Ishikawa (cell line): ENCODE measurements at regions not wholly inside any gene's neighbourhood (a gene's known extent, or its start where the extent isn't known, plus 50 kb on each side); places are given as distances from the start of the nearest gene placed in this dataset.

Experiments
- CREB1 ChIP-seq: IDR thresholded peaks from 2 replicates; pipeline ENCODE4 v1.6.1; 2012; ENCODE audit warnings: low read depth
- EGR1 ChIP-seq: IDR thresholded peaks from 2 replicates; pipeline ENCODE4 v1.6.1; 2012
- EP300 ChIP-seq: IDR thresholded peaks from 2 replicates; pipeline ENCODE4 v1.6.1; 2012; ENCODE audit warnings: borderline replicate concordance
- FOXM1 ChIP-seq: IDR thresholded peaks from 2 replicates; pipeline ENCODE4 v1.6.1; 2012; ENCODE audit warnings: low read depth, borderline replicate concordance
- NFIC ChIP-seq: IDR thresholded peaks from 2 replicates; pipeline ENCODE4 v1.6.1; 2012
- RAD21 ChIP-seq: IDR thresholded peaks from 2 replicates; pipeline ENCODE4 v1.6.1; 2012; ENCODE audit warnings: low read depth
- TAF1 ChIP-seq: IDR thresholded peaks from 2 replicates; pipeline ENCODE4 v1.6.1; 2012; ENCODE audit warnings: low read depth, mild to moderate bottlenecking
- TCF12 ChIP-seq: IDR thresholded peaks from 2 replicates; pipeline ENCODE4 v1.6.1; 2012; ENCODE audit warnings: low read depth
- YY1 ChIP-seq: IDR thresholded peaks from 2 replicates; pipeline ENCODE4 v1.6.1; 2012; ENCODE audit warnings: low read depth
- TF ChIP-seq, protein P1 (sequence below): IDR thresholded peaks from 2 replicates; pipeline ENCODE4 v1.6.1; 2012; ENCODE audit warnings: low read depth, mild to moderate bottlenecking
- TF ChIP-seq, protein P2 (sequence below): IDR thresholded peaks from 2 replicates; pipeline ENCODE4 v1.6.1; 2012

DNA sequence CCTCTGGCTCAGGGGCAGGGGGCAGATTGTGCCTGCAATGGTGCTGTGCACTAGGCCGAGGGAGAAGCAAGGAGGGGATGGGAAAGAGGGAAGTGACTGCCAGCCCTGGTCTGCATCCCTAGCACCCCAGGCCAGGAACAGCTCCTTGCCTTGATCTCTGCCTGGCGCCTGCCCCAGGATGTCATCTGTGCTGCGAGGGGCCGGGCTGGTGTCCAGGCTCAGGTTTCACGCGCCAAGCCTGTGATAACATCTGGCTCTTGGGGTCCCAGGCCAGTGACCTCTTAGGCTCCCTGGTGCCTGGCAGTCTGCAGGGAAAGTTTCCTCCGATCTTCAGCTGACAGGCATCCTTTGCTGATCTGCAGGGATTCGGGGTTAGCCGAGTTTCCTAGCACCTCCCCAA lies 193.5 kb upstream of the GPR26 start:
- no peak for TF ChIP-seq CREB1
- TF ChIP-seq RAD21: no peak
- TF ChIP-seq, protein P1, sequence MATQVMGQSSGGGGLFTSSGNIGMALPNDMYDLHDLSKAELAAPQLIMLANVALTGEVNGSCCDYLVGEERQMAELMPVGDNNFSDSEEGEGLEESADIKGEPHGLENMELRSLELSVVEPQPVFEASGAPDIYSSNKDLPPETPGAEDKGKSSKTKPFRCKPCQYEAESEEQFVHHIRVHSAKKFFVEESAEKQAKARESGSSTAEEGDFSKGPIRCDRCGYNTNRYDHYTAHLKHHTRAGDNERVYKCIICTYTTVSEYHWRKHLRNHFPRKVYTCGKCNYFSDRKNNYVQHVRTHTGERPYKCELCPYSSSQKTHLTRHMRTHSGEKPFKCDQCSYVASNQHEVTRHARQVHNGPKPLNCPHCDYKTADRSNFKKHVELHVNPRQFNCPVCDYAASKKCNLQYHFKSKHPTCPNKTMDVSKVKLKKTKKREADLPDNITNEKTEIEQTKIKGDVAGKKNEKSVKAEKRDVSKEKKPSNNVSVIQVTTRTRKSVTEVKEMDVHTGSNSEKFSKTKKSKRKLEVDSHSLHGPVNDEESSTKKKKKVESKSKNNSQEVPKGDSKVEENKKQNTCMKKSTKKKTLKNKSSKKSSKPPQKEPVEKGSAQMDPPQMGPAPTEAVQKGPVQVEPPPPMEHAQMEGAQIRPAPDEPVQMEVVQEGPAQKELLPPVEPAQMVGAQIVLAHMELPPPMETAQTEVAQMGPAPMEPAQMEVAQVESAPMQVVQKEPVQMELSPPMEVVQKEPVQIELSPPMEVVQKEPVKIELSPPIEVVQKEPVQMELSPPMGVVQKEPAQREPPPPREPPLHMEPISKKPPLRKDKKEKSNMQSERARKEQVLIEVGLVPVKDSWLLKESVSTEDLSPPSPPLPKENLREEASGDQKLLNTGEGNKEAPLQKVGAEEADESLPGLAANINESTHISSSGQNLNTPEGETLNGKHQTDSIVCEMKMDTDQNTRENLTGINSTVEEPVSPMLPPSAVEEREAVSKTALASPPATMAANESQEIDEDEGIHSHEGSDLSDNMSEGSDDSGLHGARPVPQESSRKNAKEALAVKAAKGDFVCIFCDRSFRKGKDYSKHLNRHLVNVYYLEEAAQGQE: peak; percentile 67
- no peak for TF ChIP-seq EGR1
- TF ChIP-seq EP300: no peak
- no peak for TF ChIP-seq TCF12
- no peak for TF ChIP-seq NFIC
- TF ChIP-seq YY1: no peak
- TF ChIP-seq, protein P2, sequence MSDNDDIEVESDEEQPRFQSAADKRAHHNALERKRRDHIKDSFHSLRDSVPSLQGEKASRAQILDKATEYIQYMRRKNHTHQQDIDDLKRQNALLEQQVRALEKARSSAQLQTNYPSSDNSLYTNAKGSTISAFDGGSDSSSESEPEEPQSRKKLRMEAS: no peak
- no peak for TF ChIP-seq TAF1
- TF ChIP-seq FOXM1: no peak
